ENCODE measurements at regions not wholly inside any gene's neighbourhood (a gene's known extent, or its start where the extent isn't known, plus 50 kb on each side); places are given as distances from the start of the nearest gene placed in this dataset.

DNA sequence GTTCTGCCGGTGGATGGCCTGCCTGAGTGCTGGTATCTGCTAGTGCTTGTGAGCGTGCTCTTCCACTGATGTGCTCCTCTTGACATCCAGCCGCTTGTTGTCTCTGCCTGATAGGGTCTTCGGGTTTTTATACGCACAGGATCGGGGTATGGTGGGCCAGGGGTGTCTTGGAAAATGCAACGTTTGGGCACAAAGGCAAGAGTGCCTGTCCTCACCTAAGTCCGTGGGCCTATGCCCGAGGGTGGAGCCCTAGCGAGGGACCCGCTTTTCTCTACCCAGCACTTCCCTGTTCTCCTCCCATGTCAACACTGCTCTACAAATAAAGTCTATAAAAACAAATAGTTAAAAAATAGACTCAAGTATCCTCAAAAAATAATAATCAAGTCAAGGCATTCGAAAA lies 1007.8 kb downstream of the PLA2G4A start:
- H3K27me3 ChIP-seq (ENCODE audit: control insufficient read depth in 3 of 3, insufficient read depth in 3 of 3, low read length in 2 of 3) = no peaks in the 10 kb centered on the region
- H3K27ac ChIP-seq (ENCODE audit: low read depth in 1 of 2, low read length in 1 of 2) = no peak overlapping the region
- H3K4me3 ChIP-seq = no peak overlapping the region
- ATAC-seq (ENCODE audit: insufficient read depth, low FRiP score) (no peak), DNase-seq (no peak)
- H3K36me3 ChIP-seq (ENCODE audit: control insufficient read depth in 4 of 4, insufficient read depth in 4 of 4, low read length in 4 of 4) = no peaks in the 10 kb centered on the region
- H3K9me3 ChIP-seq (ENCODE audit: control insufficient read depth in 4 of 4, insufficient read depth in 3 of 4, low read length in 3 of 4) = peaks cover 0 to 1% (median 0%) of the 10 kb centered on the region in 4 donors
- TF ChIP-seq, protein P1, sequence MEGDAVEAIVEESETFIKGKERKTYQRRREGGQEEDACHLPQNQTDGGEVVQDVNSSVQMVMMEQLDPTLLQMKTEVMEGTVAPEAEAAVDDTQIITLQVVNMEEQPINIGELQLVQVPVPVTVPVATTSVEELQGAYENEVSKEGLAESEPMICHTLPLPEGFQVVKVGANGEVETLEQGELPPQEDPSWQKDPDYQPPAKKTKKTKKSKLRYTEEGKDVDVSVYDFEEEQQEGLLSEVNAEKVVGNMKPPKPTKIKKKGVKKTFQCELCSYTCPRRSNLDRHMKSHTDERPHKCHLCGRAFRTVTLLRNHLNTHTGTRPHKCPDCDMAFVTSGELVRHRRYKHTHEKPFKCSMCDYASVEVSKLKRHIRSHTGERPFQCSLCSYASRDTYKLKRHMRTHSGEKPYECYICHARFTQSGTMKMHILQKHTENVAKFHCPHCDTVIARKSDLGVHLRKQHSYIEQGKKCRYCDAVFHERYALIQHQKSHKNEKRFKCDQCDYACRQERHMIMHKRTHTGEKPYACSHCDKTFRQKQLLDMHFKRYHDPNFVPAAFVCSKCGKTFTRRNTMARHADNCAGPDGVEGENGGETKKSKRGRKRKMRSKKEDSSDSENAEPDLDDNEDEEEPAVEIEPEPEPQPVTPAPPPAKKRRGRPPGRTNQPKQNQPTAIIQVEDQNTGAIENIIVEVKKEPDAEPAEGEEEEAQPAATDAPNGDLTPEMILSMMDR (IDR thresholded peaks at IDR 0.05; ENCODE audit: control extremely low read depth, extremely low read depth) = no peak
- no peak overlapping the region for H3K9ac ChIP-seq (ENCODE audit: insufficient read depth in 1 of 2, low read length in 2 of 2)
- WGBS, 2 donors = 91 to 94% methylated on average over 12 of the region's 12 CpGs
- peaks cover 0 to 4% (median 0%) of the 10 kb centered on the region in 5 donors for H3K4me1 ChIP-seq (ENCODE audit: control insufficient read depth in 5 of 5, insufficient read depth in 5 of 5, low read length in 5 of 5)

GRCh38 chr1:187837787-187838186 lies 1009.0 kb downstream of the PLA2G4A start:
- TF ChIP-seq, protein P1 (IDR thresholded peaks at IDR 0.05; ENCODE audit: control extremely low read depth, extremely low read depth) = no peak
- Histone ChIP-seq H3K27ac (ENCODE audit: low read depth in 1 of 2, low read length in 1 of 2) (no peak overlapping the region), H3K27me3 (ENCODE audit: control insufficient read depth in 3 of 3, insufficient read depth in 3 of 3, low read length in 2 of 3) (no peaks in the 10 kb centered on the region), H3K4me3 (no peak overlapping the region), H3K9ac (ENCODE audit: insufficient read depth in 1 of 2, low read length in 2 of 2) (no peak overlapping the region), H3K36me3 (ENCODE audit: control insufficient read depth in 4 of 4, insufficient read depth in 4 of 4, low read length in 4 of 4) (no peaks in the 10 kb centered on the region), H3K9me3 (ENCODE audit: control insufficient read depth in 4 of 4, insufficient read depth in 3 of 4, low read length in 3 of 4) (peaks cover 0 to 1% (median 0%) of the 10 kb centered on the region in 4 donors), H3K4me1 (ENCODE audit: control insufficient read depth in 5 of 5, insufficient read depth in 5 of 5, low read length in 5 of 5) (peaks cover 0 to 4% (median 0%) of the 10 kb centered on the region in 5 donors)
- ATAC-seq (ENCODE audit: insufficient read depth, low FRiP score) = no peak
- WGBS, 2 donors = 53 to 84% methylated on average over 2 of the region's 2 CpGs
- no peak for DNase-seq

DNA sequence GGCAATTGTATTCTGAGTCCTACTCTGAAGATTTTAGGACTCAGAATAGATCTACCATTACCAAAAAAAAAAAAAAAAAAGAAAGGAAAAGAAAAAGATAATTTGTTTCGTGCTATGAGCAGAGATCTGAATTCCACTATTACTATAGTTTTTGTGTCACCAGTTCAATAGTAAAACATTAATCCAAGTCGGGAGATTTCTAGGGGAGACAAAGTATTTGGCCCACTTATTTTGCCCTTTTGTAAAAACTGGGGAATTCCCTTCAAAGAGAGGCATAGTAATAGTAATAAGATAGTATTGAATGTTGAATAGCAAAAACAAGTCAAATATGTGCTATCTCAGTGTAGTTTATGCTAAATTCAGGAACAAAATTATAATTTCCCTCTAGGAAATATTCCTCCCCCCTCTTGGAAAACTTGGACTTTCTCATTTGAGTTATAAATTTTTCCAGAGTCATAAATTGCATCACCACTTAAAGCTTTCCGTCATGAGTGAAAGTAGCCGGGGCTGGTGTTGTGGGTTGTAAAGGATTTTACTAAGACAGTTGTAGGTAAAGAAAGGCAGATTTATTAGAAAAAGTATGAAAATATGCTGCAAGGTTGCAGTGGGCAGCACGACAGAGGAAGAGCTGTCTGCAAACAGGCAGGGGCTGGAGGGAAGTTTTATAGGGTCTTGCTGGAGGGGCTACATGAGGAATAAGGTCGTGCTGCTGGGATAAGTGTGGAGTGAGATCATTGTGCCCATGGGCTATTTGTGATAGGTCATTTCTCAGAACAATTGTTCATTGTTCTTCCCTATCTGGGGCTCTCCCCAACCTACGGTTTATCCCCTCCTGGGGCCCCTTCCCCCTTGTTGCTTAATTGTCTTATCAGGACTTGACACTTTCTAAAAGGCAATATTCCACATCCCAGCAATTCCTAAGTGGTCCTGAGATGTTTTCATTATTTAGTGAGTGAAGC lies 1009.9 kb downstream of the PLA2G4A start:
- H3K9ac ChIP-seq (ENCODE audit: insufficient read depth in 1 of 2, low read length in 2 of 2) = no peak overlapping the region
- no peaks in the 10 kb centered on the region for H3K27me3 ChIP-seq (ENCODE audit: control insufficient read depth in 3 of 3, insufficient read depth in 3 of 3, low read length in 2 of 3)
- 54 to 61% methylated on average over 7 of the region's 7 CpGs for WGBS, 2 donors
- H3K9me3 ChIP-seq (ENCODE audit: control insufficient read depth in 4 of 4, insufficient read depth in 3 of 4, low read length in 3 of 4) = peaks cover 0 to 1% (median 0%) of the 10 kb centered on the region in 4 donors
- no peak overlapping the region for H3K27ac ChIP-seq (ENCODE audit: low read depth in 1 of 2, low read length in 1 of 2)
- TF ChIP-seq, protein P1 (IDR thresholded peaks at IDR 0.05; ENCODE audit: control extremely low read depth, extremely low read depth) = no peak
- no peak overlapping the region for H3K4me3 ChIP-seq
- DNase-seq (no peak), ATAC-seq (ENCODE audit: insufficient read depth, low FRiP score) (no peak)
- H3K36me3 ChIP-seq (ENCODE audit: control insufficient read depth in 4 of 4, insufficient read depth in 4 of 4, low read length in 4 of 4) = no peaks in the 10 kb centered on the region
- H3K4me1 ChIP-seq (ENCODE audit: control insufficient read depth in 5 of 5, insufficient read depth in 5 of 5, low read length in 5 of 5) = peaks cover 0 to 4% (median 0%) of the 10 kb centered on the region in 5 donors
